Left renal pelvis (tissue), 4 donors: ENCODE measurements at regions not wholly inside any gene's neighbourhood (a gene's known extent, or its start where the extent isn't known, plus 50 kb on each side); places are given as distances from the start of the nearest gene placed in this dataset.
A peak's percentile ranks its signal among the peaks of the same experiment; 100 is the strongest.

ENCODE experiments used
- DNase-seq, 4 donors: peaks; one replicate each; pipeline ENCODE4 v3.0.0-alpha.2; 2013; ENCODE audit warnings: low read depth in 4 of 4, low spot score in 3 of 4

DNA sequence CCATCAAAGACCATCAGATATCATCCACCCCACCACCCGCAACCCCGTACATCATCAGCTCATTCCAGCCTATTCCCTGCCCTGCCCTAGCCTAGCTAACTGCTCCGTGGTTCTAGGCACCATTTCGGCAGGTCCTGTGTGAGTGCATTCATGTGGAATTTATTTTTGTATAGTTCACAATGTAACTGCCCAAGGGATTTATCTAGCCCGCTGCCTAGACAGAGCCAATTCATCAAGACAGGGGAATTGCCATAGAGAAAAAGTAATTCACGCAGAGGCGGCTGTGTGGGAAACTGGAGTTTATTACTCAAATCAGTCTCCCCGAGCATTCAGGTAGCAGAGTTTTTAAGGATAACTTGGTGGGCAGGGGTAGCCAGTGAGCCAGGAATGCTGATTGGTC, 109.2 kb upstream of the UBL3 start:
- DNase-seq: no peak

GRCh38 chr13:29959086-29959485, 108.7 kb upstream of the UBL3 start:
- no peak for DNase-seq

DNA sequence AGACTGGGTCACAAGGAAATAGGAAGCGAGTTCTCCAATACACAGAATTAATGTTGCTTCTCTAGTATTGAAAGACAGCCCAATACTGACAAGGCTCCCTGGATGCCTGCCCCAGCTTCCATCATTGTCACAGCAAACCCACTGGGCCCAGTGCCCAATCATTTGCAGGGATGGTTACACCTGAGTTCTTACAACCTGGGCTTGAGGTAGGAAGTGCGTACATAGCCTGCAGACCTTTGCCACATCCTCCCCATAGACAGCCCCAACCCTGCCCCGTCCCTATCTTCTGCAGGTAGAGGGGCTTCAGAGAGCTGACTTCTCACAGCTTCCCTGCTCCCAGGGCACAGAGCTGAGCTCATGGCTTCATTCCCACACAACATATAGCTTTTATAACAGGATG, 108.1 kb upstream of the UBL3 start:
- no peak for DNase-seq

- DNase-seq: no peak
Observed at GRCh38 chr13:29957320-29957719, 106.9 kb upstream of the UBL3 start.

- peak in 2 of 4 donors; percentile 8 to 19 for DNase-seq
Observed at GRCh38 chr13:29956853-29957252, 106.4 kb upstream of the UBL3 start.

- no peak for DNase-seq
Observed at GRCh38 chr13:29955137-29955650, 104.8 kb upstream of the UBL3 start.

DNA sequence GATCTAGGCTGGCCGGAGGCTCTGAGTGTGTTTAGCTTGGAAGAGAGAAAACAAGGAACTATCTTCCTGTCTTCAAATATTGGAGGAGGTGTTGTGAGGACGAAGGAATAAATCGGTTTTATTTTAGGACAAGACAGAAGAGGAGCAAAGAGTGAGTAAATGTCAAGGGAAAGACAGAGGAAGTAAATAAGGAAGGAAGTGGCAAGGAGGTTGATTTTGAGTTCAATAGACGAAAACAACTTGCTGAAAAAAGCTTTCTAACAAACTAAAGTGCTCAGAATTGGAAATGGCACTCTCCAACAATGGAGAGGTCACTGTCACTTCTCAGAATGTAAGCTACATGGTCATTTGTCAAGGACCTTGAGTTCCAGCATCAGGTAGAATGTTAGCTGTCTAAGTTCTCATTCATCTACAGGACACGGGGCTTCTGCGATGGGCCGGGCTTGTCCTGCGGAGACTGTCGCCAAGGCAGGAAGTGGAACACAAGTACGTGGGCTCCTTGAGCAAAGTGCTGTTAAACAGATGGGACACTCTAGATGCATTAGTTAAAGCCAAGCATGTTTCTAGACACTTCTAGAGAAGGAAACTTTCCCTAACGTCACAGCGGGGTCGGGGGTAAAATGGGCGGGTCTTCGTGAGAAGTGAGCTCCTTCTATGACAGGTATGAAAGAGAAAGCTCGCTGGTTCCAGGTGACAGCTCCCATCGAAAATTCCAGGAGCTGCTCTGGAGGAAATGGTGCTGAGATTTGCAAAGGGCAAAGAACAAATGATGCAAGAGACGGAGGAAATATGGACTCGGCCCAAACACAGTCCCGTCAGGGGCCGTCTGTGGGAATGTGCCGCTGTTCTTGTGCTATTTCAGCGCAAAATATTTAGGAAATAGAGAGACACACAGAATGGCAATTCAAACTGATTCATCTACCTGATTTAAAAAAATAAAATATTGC, 103.9 kb upstream of the UBL3 start:
- no peak for DNase-seq

- no peak for DNase-seq
Observed at GRCh38 chr13:29953542-29953941, 103.1 kb upstream of the UBL3 start.

DNA sequence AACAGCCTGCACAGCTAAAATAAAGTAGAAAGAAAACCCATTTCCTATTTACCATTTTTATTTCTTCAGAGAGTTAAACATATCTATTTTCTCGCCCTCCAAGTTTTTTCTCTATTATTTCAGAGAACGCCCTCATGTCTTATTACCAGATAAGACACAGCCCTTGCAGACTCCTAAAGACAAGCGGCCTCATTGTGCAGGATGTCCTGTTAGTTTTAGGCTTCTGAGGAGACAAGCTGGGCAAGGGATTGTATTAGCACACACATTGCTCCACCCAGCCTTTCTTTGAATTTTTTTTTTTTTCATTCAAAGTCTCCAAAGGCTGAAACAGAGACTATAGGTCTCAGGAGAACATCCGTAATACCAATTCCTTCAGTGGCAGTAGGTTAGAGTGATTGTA, 101.8 kb upstream of the UBL3 start:
- no peak for DNase-seq

- no peak for DNase-seq
Observed at GRCh38 chr13:29948791-29949190, 98.4 kb upstream of the UBL3 start.

GRCh38 chr13:29948244-29948643, 97.8 kb upstream of the UBL3 start:
- DNase-seq: no peak

- no peak for DNase-seq
Observed at GRCh38 chr13:29947839-29948238, 97.4 kb upstream of the UBL3 start.

DNA sequence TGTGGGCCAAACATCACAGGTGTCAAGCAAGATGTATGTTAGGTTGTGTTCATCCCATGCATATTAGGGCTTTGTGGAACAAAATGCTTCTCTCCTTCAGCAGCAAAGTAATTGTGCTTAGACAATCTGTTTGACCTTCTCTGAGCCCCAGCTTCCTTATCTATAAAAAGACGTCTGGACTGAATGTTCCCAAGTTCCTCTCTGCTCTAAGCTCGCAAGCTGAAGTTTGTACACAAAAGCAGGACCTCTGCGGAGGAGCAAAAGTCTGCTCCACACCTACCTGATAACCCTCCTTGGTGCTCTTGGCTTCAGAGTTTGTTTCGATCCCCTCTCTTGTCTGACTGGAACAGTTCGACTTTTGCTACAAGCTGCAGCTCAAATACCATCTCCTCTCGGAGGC, 95.7 kb upstream of the UBL3 start:
- no peak for DNase-seq

- DNase-seq: no peak
Observed at GRCh38 chr13:29943686-29944085, 93.3 kb upstream of the UBL3 start.

- DNase-seq: no peak
Observed at GRCh38 chr13:29943273-29943672, 92.9 kb upstream of the UBL3 start.

GRCh38 chr13:29940715-29941114, 90.3 kb upstream of the UBL3 start:
- no peak for DNase-seq

DNA sequence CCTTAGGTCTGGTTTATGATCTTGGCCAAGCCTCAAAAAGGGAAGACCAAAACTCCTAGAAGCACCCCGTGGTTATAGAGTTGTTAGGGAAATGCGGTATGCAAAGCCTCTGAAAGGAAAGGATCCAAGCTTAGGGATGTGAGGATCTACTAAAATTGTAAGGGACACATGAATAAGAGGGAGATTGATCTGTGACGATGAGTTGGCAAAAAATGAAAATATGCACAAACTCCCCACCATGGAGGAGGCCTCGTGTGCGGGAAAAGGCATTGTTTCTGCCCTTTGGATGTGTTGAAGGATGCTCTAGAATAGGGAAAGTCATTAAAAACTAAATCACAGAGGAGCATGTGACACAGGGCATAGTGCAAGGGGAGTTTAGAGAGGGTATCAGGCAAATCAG, 88.7 kb upstream of the UBL3 start:
- no peak for DNase-seq

GRCh38 chr13:29937841-29938240, 87.4 kb upstream of the UBL3 start:
- DNase-seq: no peak

DNA sequence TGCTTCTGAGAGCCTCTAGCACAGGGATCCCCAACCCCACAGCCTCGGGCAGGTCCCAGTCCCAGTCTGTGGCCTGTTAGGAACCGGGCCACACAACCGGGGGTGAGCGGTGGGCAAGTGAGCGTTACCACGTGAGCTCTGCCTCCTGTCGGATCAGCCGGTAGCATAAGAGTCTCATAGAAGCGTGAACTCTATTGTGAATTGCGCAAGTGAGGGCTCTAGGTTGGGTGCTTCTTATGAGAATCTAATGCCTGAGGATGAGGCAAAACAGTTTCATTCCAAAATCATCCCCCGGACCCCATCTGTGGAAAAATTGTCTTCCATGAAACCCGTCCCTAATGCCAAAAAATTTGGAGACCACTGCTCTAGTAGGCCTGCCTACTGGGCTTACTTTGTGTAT, 87.0 kb upstream of the UBL3 start:
- DNase-seq: no peak

- no peak for DNase-seq
Observed at GRCh38 chr13:29936956-29937355, 86.5 kb upstream of the UBL3 start.

- DNase-seq: no peak
Observed at GRCh38 chr13:29936051-29936813, 85.8 kb upstream of the UBL3 start.
